ENCODE measurements at regions not wholly inside any gene's neighbourhood (a gene's known extent, or its start where the extent isn't known, plus 50 kb on each side); places are given as distances from the start of the nearest gene placed in this dataset.

GRCh38 chr3:96678325-96678724, 136.1 kb upstream of the EPHA6 start:
- DNase-seq (ENCODE audit: low spot score in 2 of 2): no peak
- 90 to 93% methylated on average over 3 of the region's 3 CpGs for WGBS, 2 donors
- intact Hi-C loops (cut with DNase I; ENCODE audit: low total_unique reads): no loop called here
- H3K4me3 ChIP-seq (ENCODE audit: low read depth, poor library complexity, severe bottlenecking): no peak overlapping the region
- no peak for TF ChIP-seq POLR2A (IDR thresholded peaks at IDR 0.05)
- TF ChIP-seq CTCF (IDR thresholded peaks at IDR 0.05): no peak

GRCh38 chr3:96700322-96701315, 113.8 kb upstream of the EPHA6 start:
- intact Hi-C loops (cut with DNase I; ENCODE audit: low total_unique reads): no loop called here
- 37 to 50% methylated on average over 5 of the region's 5 CpGs for WGBS, 2 donors
- no peak for DNase-seq (ENCODE audit: low spot score in 2 of 2)
- no peak for TF ChIP-seq CTCF (IDR thresholded peaks at IDR 0.05)
- no peak for TF ChIP-seq POLR2A (IDR thresholded peaks at IDR 0.05)
- no peak overlapping the region for H3K4me3 ChIP-seq (ENCODE audit: low read depth, poor library complexity, severe bottlenecking)

- intact Hi-C loops (cut with DNase I; ENCODE audit: low total_unique reads): no loop called here
- WGBS, 2 donors: 83 to 84% methylated on average over 2 of the region's 2 CpGs
- H3K4me3 ChIP-seq (ENCODE audit: low read depth, poor library complexity, severe bottlenecking): no peak overlapping the region
- TF ChIP-seq CTCF (IDR thresholded peaks at IDR 0.05) (no peak), POLR2A (IDR thresholded peaks at IDR 0.05) (no peak)
- DNase-seq (ENCODE audit: low spot score in 2 of 2): no peak
These were observed 108.5 kb upstream of the EPHA6 start for GRCh38 chr3:96705895-96706294.

- DNase-seq (ENCODE audit: low spot score in 2 of 2): no peak
- intact Hi-C loops (cut with DNase I; ENCODE audit: low total_unique reads): no loop called here
- TF ChIP-seq POLR2A (IDR thresholded peaks at IDR 0.05) (no peak), CTCF (IDR thresholded peaks at IDR 0.05) (no peak)
These were observed 107.9 kb upstream of the EPHA6 start for GRCh38 chr3:96706509-96706908.

GRCh38 chr3:96711816-96712215, 102.6 kb upstream of the EPHA6 start:
- 79 to 85% methylated on average over 2 of the region's 2 CpGs for WGBS, 2 donors
- intact Hi-C loops (cut with DNase I; ENCODE audit: low total_unique reads): no loop called here
- DNase-seq (ENCODE audit: low spot score in 2 of 2): no peak
- TF ChIP-seq POLR2A (IDR thresholded peaks at IDR 0.05) (no peak), CTCF (IDR thresholded peaks at IDR 0.05) (no peak)
- no peak overlapping the region for H3K4me3 ChIP-seq (ENCODE audit: low read depth, poor library complexity, severe bottlenecking)

More at GRCh38 chr3:96706509-96706908, 107.9 kb upstream of the EPHA6 start:
- no peak overlapping the region for H3K4me3 ChIP-seq (ENCODE audit: low read depth, poor library complexity, severe bottlenecking)
